ENCODE measurements at regions not wholly inside any gene's neighbourhood (a gene's known extent, or its start where the extent isn't known, plus 50 kb on each side); places are given as distances from the start of the nearest gene placed in this dataset.

GRCh38 chr1:233512538-233512937 is 101.4 kb upstream of the KCNK1 start (continued):
- TF ChIP-seq, protein P1, sequence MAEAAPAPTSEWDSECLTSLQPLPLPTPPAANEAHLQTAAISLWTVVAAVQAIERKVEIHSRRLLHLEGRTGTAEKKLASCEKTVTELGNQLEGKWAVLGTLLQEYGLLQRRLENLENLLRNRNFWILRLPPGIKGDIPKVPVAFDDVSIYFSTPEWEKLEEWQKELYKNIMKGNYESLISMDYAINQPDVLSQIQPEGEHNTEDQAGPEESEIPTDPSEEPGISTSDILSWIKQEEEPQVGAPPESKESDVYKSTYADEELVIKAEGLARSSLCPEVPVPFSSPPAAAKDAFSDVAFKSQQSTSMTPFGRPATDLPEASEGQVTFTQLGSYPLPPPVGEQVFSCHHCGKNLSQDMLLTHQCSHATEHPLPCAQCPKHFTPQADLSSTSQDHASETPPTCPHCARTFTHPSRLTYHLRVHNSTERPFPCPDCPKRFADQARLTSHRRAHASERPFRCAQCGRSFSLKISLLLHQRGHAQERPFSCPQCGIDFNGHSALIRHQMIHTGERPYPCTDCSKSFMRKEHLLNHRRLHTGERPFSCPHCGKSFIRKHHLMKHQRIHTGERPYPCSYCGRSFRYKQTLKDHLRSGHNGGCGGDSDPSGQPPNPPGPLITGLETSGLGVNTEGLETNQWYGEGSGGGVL (CRISPR knock-in tag; IDR thresholded peaks at IDR 0.05) = no peak

DNA sequence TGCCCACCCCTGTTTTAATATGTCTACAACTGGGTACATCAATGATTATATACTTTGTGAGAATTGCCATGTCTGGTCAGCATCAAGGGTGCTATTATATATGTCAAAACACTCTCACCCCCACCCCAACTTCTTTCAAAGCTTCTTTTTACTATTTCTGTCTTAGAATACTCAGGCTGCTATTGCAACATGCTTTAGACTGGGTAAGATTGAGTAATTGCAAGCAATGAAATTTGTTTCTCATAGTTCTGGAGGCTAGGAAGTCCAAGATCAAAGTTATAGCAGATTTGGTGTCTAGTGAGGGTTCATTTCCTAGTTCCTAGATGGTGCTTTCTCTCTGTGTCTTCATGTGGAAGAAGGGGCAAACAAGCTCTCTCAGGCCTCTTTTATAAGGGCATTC is 100.5 kb upstream of the KCNK1 start:
- Histone ChIP-seq H3K36me3 (ENCODE audit: control insufficient read depth, insufficient read depth, low read length) (no peaks in the 10 kb centered on the region), H4K20me1 (replicated peaks; ENCODE audit: control insufficient read depth, insufficient read depth, low read length) (no peaks in the 10 kb centered on the region), H3K9ac (ENCODE audit: insufficient read depth in 1 of 2, low read depth in 2 of 2, low read length in 2 of 2) (no peak overlapping the region), H3K4me3 (no peak overlapping the region), H3K27ac (ENCODE audit: extremely low read depth, low read depth, low read length) (no peak overlapping the region), H3K79me2 (ENCODE audit: control insufficient read depth, insufficient read depth, low read length) (no peaks in the 10 kb centered on the region), H3K9me1 (ENCODE audit: control insufficient read depth, insufficient read depth, low read length) (no peaks in the 10 kb centered on the region), H3K4me1 (replicated peaks in 1 of 2; ENCODE audit: control insufficient read depth in 2 of 2, insufficient read depth in 2 of 2, low read length in 2 of 2) (peaks cover 0 to 6% of the 10 kb centered on the region in 2 experiments; a peak in 1 of 5 replicates), H2AFZ (ENCODE audit: low read depth, low read length) (no peak overlapping the region), H3K27me3 (ENCODE audit: control insufficient read depth in 2 of 2, insufficient read depth in 2 of 2, low read length in 2 of 2) (no peaks in the 10 kb centered on the region), H3K4me2 (ENCODE audit: insufficient read depth, low read length) (no peak overlapping the region), H3K9me3 (replicated peaks; ENCODE audit: control insufficient read depth, insufficient read depth, low read depth, low read length) (no peaks in the 10 kb centered on the region)
- FAIRE-seq (no peak), ATAC-seq (no peak), DNase-seq (ENCODE audit: extremely low read depth in 1 of 4, low spot score in 3 of 4) (no peak)
- intact Hi-C loops (cut with micrococcal nuclease) = no loop called here
- in situ Hi-C loops (cut with MboI) = no loop called here
- no TSS peak for BruUV-seq (replicated peaks)
- POLR2A ChIA-PET = no interaction called here
- TF ChIP-seq POLR3A (IDR thresholded peaks at IDR 0.05; ENCODE audit: borderline replicate concordance, extremely low read depth, insufficient read depth, insufficient read length) (no peak), MCM3 (IDR thresholded peaks at IDR 0.05) (no peak), ELF1 (tag; IDR thresholded peaks at IDR 0.05) (no peak), ZNF644 (tag; IDR thresholded peaks at IDR 0.05; ENCODE audit: low read depth) (no peak), SIRT6 (IDR thresholded peaks at IDR 0.05; ENCODE audit: low read depth, low read length) (no peak)
- CTCF ChIA-PET (ENCODE audit: low intra/inter-chr PET ratio) = no interaction called here
